Stimulated activated CD4-positive, alpha-beta T cell treated with anti-CD3 and anti-CD28 coated beads, Interleukin-2, amount 100 ng/mL, for 24 hours (primary cell): ENCODE measurements at regions not wholly inside any gene's neighbourhood (a gene's known extent, or its start where the extent isn't known, plus 50 kb on each side); places are given as distances from the start of the nearest gene placed in this dataset.

Source experiments
- DNase-seq, 2 donors: peaks; one replicate each; pipeline ENCODE4 v3.0.0-alpha.2; 2020

GRCh38 chr1:164466001-164466421 is 93.0 kb upstream of the PBX1 start:
- DNase-seq, result no peak

GRCh38 chr1:164466429-164466828 is 92.6 kb upstream of the PBX1 start:
- no peak for DNase-seq

- DNase-seq, result no peak
Observed at GRCh38 chr1:164470996-164471395, 88.0 kb upstream of the PBX1 start.

DNA sequence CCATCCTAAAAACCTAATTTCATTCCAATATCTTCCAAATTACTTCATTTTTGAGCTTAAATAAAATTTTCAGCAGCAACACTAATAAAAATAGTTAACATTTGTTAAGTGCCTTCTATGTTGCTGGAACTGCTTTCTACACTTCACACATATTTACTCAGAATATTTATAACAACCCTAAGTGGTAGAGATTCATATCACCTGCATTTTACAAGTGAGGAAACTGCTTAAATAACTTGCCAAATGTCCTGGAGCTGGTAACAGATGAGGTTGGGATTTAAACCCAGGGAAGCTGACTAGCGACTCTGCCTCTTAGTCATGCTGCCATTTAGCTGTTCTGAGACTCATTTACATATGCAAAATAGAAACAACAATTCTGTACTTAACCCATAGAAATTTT is 86.1 kb upstream of the PBX1 start:
- DNase-seq, result no peak

DNA sequence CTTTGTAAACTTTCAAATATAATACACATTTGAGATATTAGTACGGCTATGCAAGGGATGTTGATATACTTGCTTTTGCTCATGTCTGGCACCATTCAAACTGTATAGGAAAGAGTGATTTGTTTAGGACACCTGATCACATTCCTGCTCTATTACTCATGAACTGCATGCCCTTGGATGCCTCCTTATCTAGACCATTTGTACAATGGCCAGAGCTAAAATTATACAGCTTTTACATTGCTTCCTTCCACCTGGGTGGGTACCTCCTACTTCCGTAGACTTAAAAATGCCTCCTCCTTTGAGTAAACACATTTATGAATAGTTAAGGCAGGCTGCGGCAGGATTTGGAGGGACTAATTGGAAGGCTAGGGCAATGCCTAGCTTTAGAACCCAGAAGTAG is 85.4 kb upstream of the PBX1 start:
- no peak for DNase-seq

DNA sequence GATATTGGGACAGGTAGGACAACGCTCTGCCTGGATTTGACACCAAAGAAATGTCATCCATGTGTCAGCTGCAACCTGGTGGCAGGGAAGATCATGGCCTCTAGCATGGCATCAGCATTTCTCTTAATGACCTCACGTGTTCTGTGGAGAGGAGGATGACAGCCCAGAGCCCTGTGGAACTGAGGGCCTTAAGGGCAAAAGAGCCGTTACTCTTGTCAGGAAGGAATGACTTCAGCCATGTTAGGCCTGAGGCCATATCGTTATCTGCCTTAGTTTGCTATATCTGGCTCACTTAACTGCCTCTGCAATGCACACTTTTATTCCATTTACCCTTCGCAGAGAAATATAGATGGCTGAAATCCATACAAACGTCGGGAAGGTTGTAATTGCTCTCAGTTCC is 83.2 kb upstream of the PBX1 start:
- DNase-seq, result no peak

DNA sequence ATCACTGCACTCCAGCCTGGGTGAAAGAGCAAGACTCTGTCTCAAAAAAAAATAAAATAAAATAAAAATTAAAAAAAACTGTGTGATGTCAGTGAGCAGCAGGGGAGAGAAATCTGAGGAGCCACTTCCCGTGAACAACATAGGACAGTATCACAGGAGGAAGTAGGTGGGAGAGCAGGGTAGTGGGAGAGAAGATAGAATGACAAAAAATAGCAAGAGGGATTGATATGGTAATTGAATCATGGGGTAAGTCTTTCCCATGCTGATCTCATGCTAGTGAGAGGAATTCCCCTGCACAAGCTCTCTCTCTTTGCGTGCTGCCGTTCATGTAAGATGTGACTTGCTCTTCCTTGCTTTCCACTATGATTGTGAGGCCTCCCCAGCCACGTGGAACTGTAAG is 81.6 kb upstream of the PBX1 start:
- DNase-seq, result no peak

- no peak for DNase-seq
Observed at GRCh38 chr1:164479242-164479641, 79.7 kb upstream of the PBX1 start.

DNA sequence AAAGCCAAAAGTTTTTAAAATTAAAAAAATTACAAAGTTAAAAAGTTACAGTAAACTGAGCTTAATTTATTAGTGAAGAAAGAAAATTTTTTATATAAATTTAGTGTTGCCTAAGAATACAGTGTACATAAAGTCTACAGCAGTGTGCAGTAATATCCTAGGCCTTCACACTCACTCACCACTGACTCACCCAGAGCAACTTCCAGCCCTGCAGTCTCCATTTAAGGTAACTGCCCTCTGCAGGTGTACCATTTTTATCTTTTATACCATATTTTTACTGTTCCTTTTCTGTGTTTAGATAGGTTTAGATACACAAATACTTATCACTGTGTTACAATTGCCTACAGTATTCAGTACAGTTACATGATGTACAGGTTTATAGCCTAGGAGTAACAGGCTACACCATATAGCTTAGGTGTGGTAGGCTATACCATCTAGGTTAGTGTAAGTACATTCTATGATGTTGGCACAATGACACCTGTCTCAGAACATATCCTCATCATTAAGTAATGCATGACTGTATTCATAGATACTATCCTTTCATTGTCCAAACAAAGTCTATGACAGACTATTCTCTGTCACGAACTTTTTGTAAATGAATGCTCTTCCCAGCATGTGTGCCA is 78.6 kb upstream of the PBX1 start:
- no peak for DNase-seq

DNA sequence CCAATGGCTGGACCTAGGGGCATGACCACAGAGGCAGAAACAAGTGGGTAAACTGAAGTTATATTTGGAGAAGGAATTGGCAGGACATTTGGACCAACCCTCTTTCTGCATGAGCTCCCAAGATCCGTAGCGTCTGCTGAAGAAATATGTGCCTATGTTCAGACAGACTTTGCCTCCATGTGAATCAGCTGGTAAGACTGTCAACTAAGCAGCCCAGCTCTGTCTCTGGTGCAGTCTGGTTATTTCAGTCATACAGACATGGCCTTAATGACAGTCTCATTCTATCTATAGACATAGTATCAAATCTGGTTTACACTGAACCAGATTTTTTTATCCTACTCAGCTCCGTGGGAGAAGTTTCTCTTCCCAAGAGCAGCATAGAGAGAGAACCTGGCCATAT is 63.1 kb upstream of the PBX1 start:
- no peak for DNase-seq

GRCh38 chr1:164498792-164499191 is 60.2 kb upstream of the PBX1 start:
- no peak for DNase-seq

- no peak for DNase-seq
Observed at GRCh38 chr1:164504749-164505148, 54.2 kb upstream of the PBX1 start.
